ENCODE measurements at regions not wholly inside any gene's neighbourhood (a gene's known extent, or its start where the extent isn't known, plus 50 kb on each side); places are given as distances from the start of the nearest gene placed in this dataset.
A peak's percentile ranks its signal among the peaks of the same experiment; 100 is the strongest.

DNA sequence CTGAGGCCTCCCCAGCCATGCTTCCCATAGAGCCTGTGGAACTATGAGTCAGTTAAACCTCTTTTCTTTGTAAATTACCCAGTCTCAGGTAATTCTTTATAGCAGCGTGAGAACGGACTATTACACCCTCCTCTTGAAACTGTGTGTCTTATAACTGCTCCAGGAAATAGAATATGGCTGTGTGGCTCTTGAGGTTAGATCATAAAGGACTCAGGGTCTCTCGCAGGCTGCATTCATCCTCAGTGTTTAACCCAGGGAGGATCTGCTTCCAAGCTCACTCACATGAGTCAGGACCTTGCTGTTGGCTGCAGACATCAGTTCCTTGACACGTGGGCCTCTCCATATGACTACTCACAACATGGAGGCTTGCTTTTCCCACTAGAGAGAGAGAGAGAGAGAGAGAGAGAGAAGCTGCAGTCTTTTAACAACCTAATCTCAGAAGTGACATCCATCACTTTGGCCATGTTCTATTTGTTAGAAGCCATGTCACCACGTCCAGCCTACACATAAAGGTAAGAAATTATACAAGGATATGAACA is 114.3 kb upstream of the UBE2E1 start:
- H4K20me1 ChIP-seq (ENCODE audit: insufficient read depth, low read length, poor library complexity, severe bottlenecking), result no peaks in the 10 kb centered on the region
- H3K36me3 ChIP-seq (ENCODE audit: insufficient read depth, low read length), result no peaks in the 10 kb centered on the region
- peaks cover 19% of the 10 kb centered on the region for H3K4me1 ChIP-seq (ENCODE audit: insufficient read depth, low read length, poor library complexity, severe bottlenecking)
- no peaks in the 10 kb centered on the region for H3K9me2 ChIP-seq (replicated peaks; ENCODE audit: low read depth, low read length)
- peak overlapping the region; percentile 84 for H2AFZ ChIP-seq (ENCODE audit: low read length)
- peak overlapping the region; percentile 46 for H3K4me3 ChIP-seq (ENCODE audit: low read length, poor library complexity, severe bottlenecking)
- TF ChIP-seq CTCF (conservative IDR thresholded peaks at IDR 0.05; ENCODE audit: low read length) (no peak), EZH2phosphoT487 (IDR thresholded peaks at IDR 0.05; ENCODE audit: borderline replicate concordance) (no peak)
- peak overlapping the region; percentile 47 for H3K4me2 ChIP-seq (ENCODE audit: low read depth, low read length, poor library complexity, severe bottlenecking)
- H3K27me3 ChIP-seq (ENCODE audit: insufficient read depth, low read length, poor library complexity, severe bottlenecking), result no peaks in the 10 kb centered on the region
- peaks cover 21% of the 10 kb centered on the region; the same call in 1 of the 2 replicates for H3K9me3 ChIP-seq (ENCODE audit: insufficient read depth, low read depth, low read length)
- peak overlapping the region; percentile 46 for H3K9ac ChIP-seq (ENCODE audit: low read depth, low read length, poor library complexity, severe bottlenecking)
- no peaks in the 10 kb centered on the region for H3K79me2 ChIP-seq (ENCODE audit: insufficient read depth, low read length)
- H3F3A ChIP-seq (ENCODE audit: low read depth), result no peaks in the 10 kb centered on the region

DNA sequence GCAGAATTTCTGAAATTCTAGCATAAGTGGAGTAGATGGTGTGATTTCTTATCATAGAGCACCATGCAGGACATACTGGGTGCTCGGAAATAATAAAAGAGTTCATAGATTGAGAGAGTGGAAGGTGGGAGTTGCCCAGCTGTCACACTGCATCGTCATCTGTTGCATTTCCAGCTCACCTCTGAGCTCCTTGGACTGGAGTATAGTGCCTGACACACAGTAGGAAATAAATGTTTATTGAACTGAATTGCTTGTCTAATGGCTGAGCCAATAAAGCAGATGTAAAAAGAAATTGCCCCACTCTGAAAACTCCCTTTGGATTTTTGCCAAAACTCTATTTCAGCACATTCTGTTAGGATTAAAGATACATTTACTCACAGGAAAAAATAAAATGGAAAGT is 108.9 kb upstream of the UBE2E1 start:
- TF ChIP-seq EZH2phosphoT487 (IDR thresholded peaks at IDR 0.05; ENCODE audit: borderline replicate concordance), result no peak
- no peak for TF ChIP-seq CTCF (conservative IDR thresholded peaks at IDR 0.05; ENCODE audit: low read length)
- H3K4me2 ChIP-seq (ENCODE audit: low read depth, low read length, poor library complexity, severe bottlenecking), result no peak overlapping the region
- no peaks in the 10 kb centered on the region for H3K79me2 ChIP-seq (ENCODE audit: insufficient read depth, low read length)
- no peaks in the 10 kb centered on the region for H3K9me2 ChIP-seq (replicated peaks; ENCODE audit: low read depth, low read length)
- no peaks in the 10 kb centered on the region for H3K36me3 ChIP-seq (ENCODE audit: insufficient read depth, low read length)
- H3K27me3 ChIP-seq (ENCODE audit: insufficient read depth, low read length, poor library complexity, severe bottlenecking), result no peaks in the 10 kb centered on the region
- H2AFZ ChIP-seq (ENCODE audit: low read length), result no peak overlapping the region
- no peaks in the 10 kb centered on the region for H4K20me1 ChIP-seq (ENCODE audit: insufficient read depth, low read length, poor library complexity, severe bottlenecking)
- peaks cover 6% of the 10 kb centered on the region for H3K4me1 ChIP-seq (ENCODE audit: insufficient read depth, low read length, poor library complexity, severe bottlenecking)
- H3K9me3 ChIP-seq (ENCODE audit: insufficient read depth, low read depth, low read length), result no peaks in the 10 kb centered on the region
- no peak overlapping the region for H3K9ac ChIP-seq (ENCODE audit: low read depth, low read length, poor library complexity, severe bottlenecking)
- H3K4me3 ChIP-seq (ENCODE audit: low read length, poor library complexity, severe bottlenecking), result no peak overlapping the region
- no peaks in the 10 kb centered on the region for H3F3A ChIP-seq (ENCODE audit: low read depth)

DNA sequence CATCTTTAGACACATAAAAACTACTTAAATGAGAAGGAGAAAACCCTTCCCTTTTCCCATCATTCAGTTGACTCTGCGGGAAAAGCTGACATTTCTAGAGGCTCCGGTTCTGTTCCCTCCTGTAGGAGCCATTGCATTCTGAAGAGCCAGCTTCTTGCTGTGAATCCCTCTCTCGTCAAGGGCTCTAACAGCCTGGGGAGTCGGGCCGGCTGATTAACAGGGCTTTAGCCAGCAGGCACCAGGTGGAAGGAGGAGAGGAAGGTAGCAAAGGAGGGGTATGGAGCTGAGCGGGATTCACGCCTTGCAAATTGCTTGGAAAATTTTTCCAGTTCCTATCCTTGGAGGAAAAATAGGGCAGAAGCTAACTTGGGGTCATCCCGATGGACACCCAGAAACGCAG is 108.3 kb upstream of the UBE2E1 start:
- H3K36me3 ChIP-seq (ENCODE audit: insufficient read depth, low read length), result no peaks in the 10 kb centered on the region
- H3K9ac ChIP-seq (ENCODE audit: low read depth, low read length, poor library complexity, severe bottlenecking), result no peak overlapping the region
- H4K20me1 ChIP-seq (ENCODE audit: insufficient read depth, low read length, poor library complexity, severe bottlenecking), result no peaks in the 10 kb centered on the region
- H3K79me2 ChIP-seq (ENCODE audit: insufficient read depth, low read length), result no peaks in the 10 kb centered on the region
- H3K4me3 ChIP-seq (ENCODE audit: low read length, poor library complexity, severe bottlenecking), result no peak overlapping the region
- H3F3A ChIP-seq (ENCODE audit: low read depth), result no peaks in the 10 kb centered on the region
- H2AFZ ChIP-seq (ENCODE audit: low read length), result no peak overlapping the region
- H3K9me3 ChIP-seq (ENCODE audit: insufficient read depth, low read depth, low read length), result no peaks in the 10 kb centered on the region
- H3K4me1 ChIP-seq (ENCODE audit: insufficient read depth, low read length, poor library complexity, severe bottlenecking), result peaks cover under 1% of the 10 kb centered on the region
- no peaks in the 10 kb centered on the region for H3K27me3 ChIP-seq (ENCODE audit: insufficient read depth, low read length, poor library complexity, severe bottlenecking)
- TF ChIP-seq CTCF (conservative IDR thresholded peaks at IDR 0.05; ENCODE audit: low read length), result no peak
- no peak for TF ChIP-seq EZH2phosphoT487 (IDR thresholded peaks at IDR 0.05; ENCODE audit: borderline replicate concordance)
- no peak overlapping the region for H3K4me2 ChIP-seq (ENCODE audit: low read depth, low read length, poor library complexity, severe bottlenecking)
- no peaks in the 10 kb centered on the region for H3K9me2 ChIP-seq (replicated peaks; ENCODE audit: low read depth, low read length)

Data from Loucy (cell line).